GM12878 (cell line): ENCODE measurements at regions not wholly inside any gene's neighbourhood (a gene's known extent, or its start where the extent isn't known, plus 50 kb on each side); places are given as distances from the start of the nearest gene placed in this dataset.

ENCODE experiments used
- ATAC-seq: fragments of 200-7000 bp; cut with Tn5 transposase; 3 replicates; pipeline ENCODE4 v1.9.1; 2020; ENCODE audit warnings: mild to moderate bottlenecking, moderate library complexity
- BruUV-seq: library from RNA; stranded (reverse); fragments of 400-500 nt; replicated peaks from 2 replicates; lab custom pipeline; 2021; lab: Mats Ljungman, UMichigan
- CTCF ChIA-PET: fragments of 300-600 bp; sonication (Branson Sonifier 250); formaldehyde crosslinking; extraction: SDS; loops from one replicate; lab custom pipeline; 2021; ENCODE audit warnings: inconsistent platforms; lab: Yijun Ruan, JAX
- POLR2A ChIA-PET: fragments of 350-600 bp; formaldehyde crosslinking; extraction: SDS; loops from one replicate; lab custom pipeline; 2021; ENCODE audit warnings: inconsistent platforms; lab: Charles Lee
- RAD21 ChIA-PET: fragments of 300-600 bp; sonication (Branson Sonifier 250); formaldehyde crosslinking; loops from one replicate; lab custom pipeline; 2023; ENCODE audit warnings: antibody characterized with exemption; ENCODE audit not compliant: unreplicated experiment; lab: Charles Lee
- SMC1A ChIA-PET: fragments of 300-600 bp; sonication (Branson Sonifier 250); formaldehyde crosslinking; loops from one replicate; lab custom pipeline; 2023; ENCODE audit not compliant: unreplicated experiment, uncharacterized antibody; lab: Charles Lee
- DNase-seq: peaks from one replicate; pipeline ENCODE4 v3.0.0-alpha.2; 2011; ENCODE audit warnings: low read depth, low spot score
- FAIRE-seq: peaks from 3 replicates; lab custom pipeline; 2011; peaks lifted over from hg19 to GRCh38; lab: Jason Lieb, UNC
- H2AFZ ChIP-seq: 2 replicates; pipeline ENCODE4 v1.6.0; 2011; ENCODE audit warnings: low read depth, low read length, control low read depth; ENCODE audit not compliant: control insufficient read depth
- H3K27ac ChIP-seq: 2 replicates; pipeline ENCODE4 v1.5.1; 2011; ENCODE audit warnings: control low read depth; ENCODE audit not compliant: control insufficient read depth, insufficient read depth
- H3K27me3 ChIP-seq, 2 experiments: replicated peaks in 1 of 2; 2 replicates each; pipeline versions ENCODE4 v1.6.0 to v1.6.1; 2011; ENCODE audit warnings: low read length in 1 of 2; ENCODE audit not compliant: control insufficient read depth in 2 of 2, insufficient read depth in 2 of 2
- H3K36me3 ChIP-seq, 2 experiments: 2 replicates each; pipeline ENCODE4 v1.5.1; 2011; ENCODE audit warnings: low read length in 1 of 2; ENCODE audit not compliant: control insufficient read depth in 2 of 2, insufficient read depth in 2 of 2
- H3K4me1 ChIP-seq: 2 replicates; pipeline ENCODE4 v1.6.1; 2011; ENCODE audit warnings: mild to moderate bottlenecking, low read length, moderate library complexity, mixed read lengths; ENCODE audit not compliant: control insufficient read depth, insufficient read depth
- H3K4me2 ChIP-seq: 2 replicates; pipeline ENCODE4 v1.6.0; 2011; ENCODE audit warnings: control low read depth; ENCODE audit not compliant: control insufficient read depth, insufficient read depth
- H3K4me3 ChIP-seq: fragments of 200-600 bp; sonication (generic); 2 replicates; pipeline ENCODE4 v1.5.1; 2016
- H3K79me2 ChIP-seq: 2 replicates; pipeline ENCODE4 v1.6.0; 2011; ENCODE audit warnings: low read length; ENCODE audit not compliant: control insufficient read depth, insufficient read depth
- H3K9ac ChIP-seq: 2 replicates; pipeline ENCODE4 v1.8.0; 2011; ENCODE audit warnings: low read length, control low read depth, mixed read lengths; ENCODE audit not compliant: control insufficient read depth, insufficient read depth
- H3K9me3 ChIP-seq: replicated peaks from 3 replicates; pipeline ENCODE4 v1.5.1; 2011; ENCODE audit warnings: mild to moderate bottlenecking, low read length; ENCODE audit not compliant: control insufficient read depth, insufficient read depth
- H4K20me1 ChIP-seq: 2 replicates; pipeline ENCODE4 v1.6.0; 2011; ENCODE audit not compliant: control insufficient read depth, insufficient read depth
- ASH2L ChIP-seq: fragments of 300-600, 200-600 bp; sonication (generic); IDR thresholded peaks from 2 replicates; pipeline ENCODE4 v1.6.1; 2017; ENCODE audit warnings: low read depth, mild to moderate bottlenecking, borderline replicate concordance
- BHLHE40 ChIP-seq, 2 experiments: fragments of 450-650 bp in 1 of 2; IDR thresholded peaks; 2 replicates each; pipeline ENCODE4 v1.6.1; 2011 to 2017; ENCODE audit warnings: low read depth in 2 of 2, borderline replicate concordance in 1 of 2, improper control_type of control experiment in 1 of 2, low read length in 1 of 2, mild to moderate bottlenecking in 1 of 2
- CBX3 ChIP-seq: fragments of 200-600 bp; sonication (generic); IDR thresholded peaks from 2 replicates; pipeline ENCODE4 v1.6.1; 2016; ENCODE audit warnings: low read depth, borderline replicate concordance
- CBX5 ChIP-seq: sonication (generic); IDR thresholded peaks from 2 replicates; pipeline ENCODE4 v1.6.1; 2016; ENCODE audit warnings: low read depth, moderate library complexity, mild to moderate bottlenecking, inconsistent platforms
- CEBPB ChIP-seq, 2 experiments: fragments of 150-350 bp in 1 of 2; IDR thresholded peaks; 2 replicates each; pipeline ENCODE4 v1.6.1; 2012 to 2014; ENCODE audit warnings: low read depth in 2 of 2, low read length in 2 of 2, borderline replicate concordance in 1 of 2, inconsistent platforms in 1 of 2
- FOXM1 ChIP-seq: IDR thresholded peaks from 2 replicates; pipeline ENCODE4 v1.6.1; 2012; ENCODE audit warnings: low read depth, mild to moderate bottlenecking, inconsistent platforms, low read length, moderate library complexity
- IKZF1 ChIP-seq: fragments of 450-650 bp; conservative IDR thresholded peaks from 2 replicates; pipeline ENCODE4 v1.6.1; 2017; ENCODE audit warnings: antibody characterized with exemption, mild to moderate bottlenecking
- JUND ChIP-seq: IDR thresholded peaks from 2 replicates; pipeline ENCODE4 v1.6.1; 2012; ENCODE audit warnings: low read depth, mild to moderate bottlenecking, low read length, improper control_type of control experiment, moderate library complexity
- MEF2B ChIP-seq: fragments of 450-650 bp; IDR thresholded peaks from 2 replicates; pipeline ENCODE4 v1.6.1; 2018; ENCODE audit warnings: mild to moderate bottlenecking, moderate library complexity; ENCODE audit not compliant: partially characterized antibody, poor library complexity, severe bottlenecking
- SIN3A ChIP-seq: IDR thresholded peaks from 2 replicates; pipeline ENCODE4 v1.6.1; 2012; ENCODE audit warnings: low read depth, low read length, improper control_type of control experiment
- SMAD5 ChIP-seq: IDR thresholded peaks from 2 replicates; pipeline ENCODE4 v1.6.1; 2016; ENCODE audit warnings: antibody characterized with exemption, low read depth
- TCF12 ChIP-seq: IDR thresholded peaks from 2 replicates; pipeline ENCODE4 v1.6.1; 2011; ENCODE audit warnings: low read depth, mild to moderate bottlenecking, low read length
- WGBS: methylation state at CpG from one replicate; pipeline ENCODE4 v1.1.6; 2016; ENCODE audit warnings: low lambda C conversion rate; ENCODE audit not compliant: insufficient replicate concordance, insufficient coverage; ENCODE audit errors: missing lambda C conversion rate; 5-methylcytosine and 5-hydroxymethylcytosine counted together
- in situ Hi-C: fragments of 300-500 bp; cut with MboI; formaldehyde crosslinking; loops from 9 replicates; pipeline ENCODE4 v1.14.3; 2018; ENCODE audit warnings: mixed read lengths
- intact Hi-C: fragments of 100-400 bp; cut with micrococcal nuclease; formaldehyde crosslinking; loops from one replicate; pipeline ENCODE4 v1.14.2; 2022; ENCODE audit not compliant: unreplicated experiment
- TF ChIP-seq, protein P1 (sequence below): IDR thresholded peaks from 2 replicates; pipeline ENCODE4 v1.6.1; 2011; ENCODE audit warnings: low read depth, low read length, improper control_type of control experiment, borderline replicate concordance
- TF ChIP-seq, protein P2 (sequence below): fragments of 450-650 bp; IDR thresholded peaks from 2 replicates; pipeline ENCODE4 v1.6.1; 2017; ENCODE audit warnings: borderline replicate concordance

DNA sequence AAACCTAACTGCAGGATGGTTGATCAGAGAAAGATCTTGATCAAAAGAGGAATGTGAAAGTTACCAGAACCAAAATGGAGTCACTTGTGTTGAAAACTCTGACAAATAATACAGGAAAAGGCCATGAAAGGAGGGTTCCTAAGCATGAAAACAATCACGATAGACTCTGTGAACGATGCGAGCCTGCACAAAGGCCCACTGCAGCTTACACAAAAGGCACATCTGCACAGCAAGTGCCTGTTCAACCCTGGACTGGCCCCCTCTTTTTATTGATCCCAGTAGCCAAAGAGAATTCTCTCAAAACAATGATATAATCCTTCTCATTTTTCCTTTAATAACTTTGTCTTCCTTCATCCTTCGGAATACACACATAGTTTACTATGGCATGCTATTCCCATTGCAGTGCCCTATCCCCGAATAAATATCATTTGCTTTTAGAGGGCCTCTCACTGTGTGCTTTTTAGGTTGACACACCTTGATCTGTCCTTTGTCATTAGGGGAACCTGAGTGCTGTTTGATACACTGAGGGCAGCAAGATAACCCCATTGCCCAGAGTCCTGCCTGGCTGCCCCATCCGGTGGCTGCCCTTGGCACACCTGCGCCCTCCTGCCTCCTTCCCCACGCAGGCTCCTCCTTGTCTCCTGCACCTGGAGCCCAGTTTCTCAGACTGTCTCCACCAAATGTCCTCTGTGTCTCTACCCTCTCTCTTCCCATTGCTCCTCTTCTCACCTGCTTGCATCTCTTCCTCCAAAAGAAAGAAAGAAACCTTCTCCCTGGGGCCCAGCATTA is 98.3 kb upstream of the FRMD1 start:
- Histone ChIP-seq H3K79me2 (no peaks in the 10 kb centered on the region), H3K27ac (no peak overlapping the region), H3K4me1 (no peaks in the 10 kb centered on the region), H2AFZ (no peak overlapping the region), H3K4me2 (no peak overlapping the region), H4K20me1 (no peaks in the 10 kb centered on the region), H3K4me3 (no peak overlapping the region), H3K27me3 (no peaks in the 10 kb centered on the region), H3K9me3 (no peaks in the 10 kb centered on the region), H3K36me3 (no peaks in the 10 kb centered on the region), H3K9ac (no peak overlapping the region)
- no TSS peak for BruUV-seq
- DNase-seq (no peak), FAIRE-seq (no peak), ATAC-seq (no peak)
- in situ Hi-C loops (no loop called here), intact Hi-C loops (no loop called here)
- POLR2A ChIA-PET = no interaction called here
- CTCF ChIA-PET = no interaction called here
- SMC1A ChIA-PET = no interaction called here
- WGBS = 43% methylated on average over 8 of the region's 8 CpGs
- RAD21 ChIA-PET = no interaction called here
- no peak for TF ChIP-seq CEBPB (IDR thresholded peaks at IDR 0.05; ENCODE audit: borderline replicate concordance in 1 of 2, low read depth in 2 of 2, low read length in 2 of 2)
- TF ChIP-seq, protein P1, sequence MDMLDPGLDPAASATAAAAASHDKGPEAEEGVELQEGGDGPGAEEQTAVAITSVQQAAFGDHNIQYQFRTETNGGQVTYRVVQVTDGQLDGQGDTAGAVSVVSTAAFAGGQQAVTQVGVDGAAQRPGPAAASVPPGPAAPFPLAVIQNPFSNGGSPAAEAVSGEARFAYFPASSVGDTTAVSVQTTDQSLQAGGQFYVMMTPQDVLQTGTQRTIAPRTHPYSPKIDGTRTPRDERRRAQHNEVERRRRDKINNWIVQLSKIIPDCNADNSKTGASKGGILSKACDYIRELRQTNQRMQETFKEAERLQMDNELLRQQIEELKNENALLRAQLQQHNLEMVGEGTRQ = no peak
- TF ChIP-seq CBX3 = no peak

DNA sequence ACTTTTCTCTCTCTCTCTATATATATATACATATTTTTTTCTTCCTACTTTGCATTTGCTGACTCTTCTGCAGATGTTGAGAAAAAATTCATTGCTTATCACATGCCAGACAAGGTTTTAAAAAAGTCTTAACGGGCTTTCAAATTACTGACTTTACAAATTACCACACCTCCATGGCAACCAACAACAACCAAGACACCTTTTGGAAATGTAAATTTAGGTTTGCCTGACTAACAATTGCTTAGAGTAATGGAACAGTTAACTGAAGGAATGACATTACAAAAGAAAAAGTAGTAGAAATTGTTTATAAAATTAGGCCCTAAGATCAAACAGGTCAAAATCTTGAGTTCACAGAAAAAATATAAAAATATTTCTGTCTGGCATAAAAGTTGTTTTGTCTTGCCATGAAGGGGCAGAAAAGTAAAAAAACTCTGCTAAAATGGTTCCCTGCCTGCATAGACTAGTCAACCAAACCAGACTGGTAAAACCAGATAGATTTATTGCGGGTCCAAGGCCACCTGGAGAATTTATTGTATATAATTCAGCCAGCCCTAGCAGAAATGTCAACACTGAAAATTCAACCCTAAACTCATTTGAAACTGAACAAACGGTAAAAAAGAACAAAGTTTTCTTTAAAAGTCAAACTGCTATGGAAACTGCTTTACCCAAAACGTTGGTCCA is 92.8 kb upstream of the FRMD1 start:
- RAD21 ChIA-PET = no interaction called here
- Histone ChIP-seq H3K9ac (no peak overlapping the region), H2AFZ (no peak overlapping the region), H3K36me3 (no peaks in the 10 kb centered on the region), H4K20me1 (no peaks in the 10 kb centered on the region), H3K27ac (no peak overlapping the region), H3K79me2 (no peaks in the 10 kb centered on the region), H3K4me3 (no peak overlapping the region), H3K27me3 (no peaks in the 10 kb centered on the region), H3K4me2 (no peak overlapping the region), H3K4me1 (no peaks in the 10 kb centered on the region), H3K9me3 (peaks cover 2% of the 10 kb centered on the region; the same call in 1 of the 3 replicates)
- intact Hi-C loops (no loop called here), in situ Hi-C loops (no loop called here)
- ATAC-seq = no peak
- DNase-seq = no peak
- POLR2A ChIA-PET = no interaction called here
- 0% methylated on average over 4 of the region's 4 CpGs for WGBS
- SMC1A ChIA-PET = no interaction called here
- no TSS peak for BruUV-seq
- no peak for FAIRE-seq
- CTCF ChIA-PET = no interaction called here
- TF ChIP-seq FOXM1 = no peak
- no peak for TF ChIP-seq IKZF1
- TF ChIP-seq JUND = no peak
- TF ChIP-seq SMAD5 = no peak
- TF ChIP-seq SIN3A = no peak
- TF ChIP-seq TCF12 = no peak
- no peak for TF ChIP-seq ASH2L
- TF ChIP-seq, protein P2, sequence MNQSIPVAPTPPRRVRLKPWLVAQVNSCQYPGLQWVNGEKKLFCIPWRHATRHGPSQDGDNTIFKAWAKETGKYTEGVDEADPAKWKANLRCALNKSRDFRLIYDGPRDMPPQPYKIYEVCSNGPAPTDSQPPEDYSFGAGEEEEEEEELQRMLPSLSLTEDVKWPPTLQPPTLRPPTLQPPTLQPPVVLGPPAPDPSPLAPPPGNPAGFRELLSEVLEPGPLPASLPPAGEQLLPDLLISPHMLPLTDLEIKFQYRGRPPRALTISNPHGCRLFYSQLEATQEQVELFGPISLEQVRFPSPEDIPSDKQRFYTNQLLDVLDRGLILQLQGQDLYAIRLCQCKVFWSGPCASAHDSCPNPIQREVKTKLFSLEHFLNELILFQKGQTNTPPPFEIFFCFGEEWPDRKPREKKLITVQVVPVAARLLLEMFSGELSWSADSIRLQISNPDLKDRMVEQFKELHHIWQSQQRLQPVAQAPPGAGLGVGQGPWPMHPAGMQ = no peak
- no peak for TF ChIP-seq CBX5
- TF ChIP-seq BHLHE40 (IDR thresholded peaks at IDR 0.05; ENCODE audit: borderline replicate concordance in 1 of 2, low read depth in 2 of 2, low read length in 1 of 2) = no peak
- no peak for TF ChIP-seq MEF2B
